ENCODE measurements at regions not wholly inside any gene's neighbourhood (a gene's known extent, or its start where the extent isn't known, plus 50 kb on each side); places are given as distances from the start of the nearest gene placed in this dataset.

DNA sequence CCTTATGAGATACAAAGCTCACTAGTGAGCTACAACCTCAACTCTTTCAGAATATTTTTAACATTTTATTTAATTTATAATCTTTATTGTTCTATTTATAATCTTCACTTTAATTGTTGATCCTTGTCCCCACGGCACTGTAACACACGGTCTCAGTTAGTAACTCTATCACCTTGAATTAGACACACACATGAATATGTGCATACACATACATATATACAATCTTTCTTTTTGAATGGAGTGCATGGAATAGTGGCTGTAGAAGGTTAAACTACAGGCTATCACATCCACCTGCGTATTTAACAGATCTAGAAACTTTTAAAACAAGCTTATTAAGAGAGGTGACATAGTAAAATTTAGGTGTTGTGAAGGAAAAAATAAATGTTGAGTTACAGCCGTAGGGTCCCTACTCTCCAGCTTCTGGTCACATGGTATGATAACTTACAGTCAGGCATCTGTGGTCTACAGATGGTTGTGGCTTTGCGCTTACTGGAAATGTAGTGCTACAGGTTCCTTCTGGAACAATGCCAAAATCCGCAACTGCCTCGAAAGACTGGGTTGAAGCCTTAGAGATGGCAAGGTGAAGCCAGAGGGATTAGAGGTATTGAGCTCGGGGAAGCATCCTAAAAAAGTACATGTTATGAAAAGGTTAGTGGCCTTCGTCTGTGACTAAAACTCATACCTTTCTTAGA lies 1324.1 kb upstream of the SLC39A10 start:
- no peak overlapping the region for H3K27ac ChIP-seq
- DNase-seq, result no peak
- H3K27me3 ChIP-seq, result no peaks in the 10 kb centered on the region
- no peak for ATAC-seq
- H3K4me3 ChIP-seq, result no peak overlapping the region
- intact Hi-C loops (cut with DNase I; ENCODE audit: low total_unique reads) (no loop called here), in situ Hi-C loops (cut with MboI; ENCODE audit: low sequenced_read_pairs in 4 of 4) (no loop called here)
- TF ChIP-seq CTCF (IDR thresholded peaks at IDR 0.05 in 4 of 5, conservative IDR thresholded peaks at IDR 0.05 in 1 of 5) (no peak), POLR2A (IDR thresholded peaks at IDR 0.05) (no peak)
- no peaks in the 10 kb centered on the region for H3K9me3 ChIP-seq
- no peaks in the 10 kb centered on the region for H3K4me1 ChIP-seq
- H3K36me3 ChIP-seq, result no peaks in the 10 kb centered on the region

- Histone ChIP-seq H3K36me3 (no peaks in the 10 kb centered on the region), H3K4me3 (no peak overlapping the region), H3K4me1 (no peaks in the 10 kb centered on the region), H3K9me3 (no peaks in the 10 kb centered on the region), H3K27ac (no peak overlapping the region), H3K27me3 (no peaks in the 10 kb centered on the region)
- DNase-seq, result no peak
- intact Hi-C loops (cut with DNase I; ENCODE audit: low total_unique reads), result no loop called here
- TF ChIP-seq CTCF (IDR thresholded peaks at IDR 0.05 in 4 of 5, conservative IDR thresholded peaks at IDR 0.05 in 1 of 5), result no peak
- TF ChIP-seq POLR2A (IDR thresholded peaks at IDR 0.05), result no peak
- ATAC-seq, result no peak
- in situ Hi-C loops (cut with MboI; ENCODE audit: low sequenced_read_pairs in 4 of 4), result no loop called here
These were observed 1328.6 kb upstream of the SLC39A10 start for GRCh38 chr2:194328456-194328855.

- in situ Hi-C loops (cut with MboI; ENCODE audit: low sequenced_read_pairs in 4 of 4) (no loop called here), intact Hi-C loops (cut with DNase I; ENCODE audit: low total_unique reads) (no loop called here)
- Histone ChIP-seq H3K4me1 (no peaks in the 10 kb centered on the region), H3K9me3 (no peaks in the 10 kb centered on the region), H3K27me3 (no peaks in the 10 kb centered on the region), H3K4me3 (no peak overlapping the region), H3K36me3 (no peaks in the 10 kb centered on the region), H3K27ac (no peak overlapping the region)
- ATAC-seq (no peak), DNase-seq (no peak)
- TF ChIP-seq POLR2A (IDR thresholded peaks at IDR 0.05) (no peak), CTCF (IDR thresholded peaks at IDR 0.05 in 4 of 5, conservative IDR thresholded peaks at IDR 0.05 in 1 of 5) (no peak)
These were observed 1329.7 kb upstream of the SLC39A10 start for GRCh38 chr2:194327196-194327888.

- ATAC-seq, result no peak
- H3K36me3 ChIP-seq, result no peaks in the 10 kb centered on the region
- H3K9me3 ChIP-seq, result no peaks in the 10 kb centered on the region
- no peak overlapping the region for H3K4me3 ChIP-seq
- no peaks in the 10 kb centered on the region for H3K4me1 ChIP-seq
- no peak overlapping the region for H3K27ac ChIP-seq
- in situ Hi-C loops (cut with MboI; ENCODE audit: low sequenced_read_pairs in 4 of 4) (no loop called here), intact Hi-C loops (cut with DNase I; ENCODE audit: low total_unique reads) (no loop called here)
- TF ChIP-seq POLR2A (IDR thresholded peaks at IDR 0.05) (no peak), CTCF (IDR thresholded peaks at IDR 0.05 in 4 of 5, conservative IDR thresholded peaks at IDR 0.05 in 1 of 5) (no peak)
- DNase-seq, result no peak
- H3K27me3 ChIP-seq, result no peaks in the 10 kb centered on the region
These were observed 1333.3 kb upstream of the SLC39A10 start for GRCh38 chr2:194323740-194324139.
